ENCODE measurements at regions not wholly inside any gene's neighbourhood (a gene's known extent, or its start where the extent isn't known, plus 50 kb on each side); places are given as distances from the start of the nearest gene placed in this dataset.

GRCh38 chr7:18294411-18294810, 201.1 kb upstream of the HDAC9 start:
- Histone ChIP-seq H3K36me3 (no peaks in the 10 kb centered on the region), H3K4me3 (ENCODE audit: low read depth, low read length) (no peak overlapping the region), H3K27me3 (no peaks in the 10 kb centered on the region), H3K4me1 (peaks cover 2% of the 10 kb centered on the region; the same call in 1 of the 2 replicates), H3K9me3 (no peaks in the 10 kb centered on the region)
- no peak for TF ChIP-seq CTCF (IDR thresholded peaks at IDR 0.05; ENCODE audit: low read depth, low read length)
- no peak for DNase-seq

GRCh38 chr7:18295781-18296423, 199.6 kb upstream of the HDAC9 start:
- H3K4me3 ChIP-seq (ENCODE audit: low read depth, low read length): no peak overlapping the region
- no peak for TF ChIP-seq CTCF (IDR thresholded peaks at IDR 0.05; ENCODE audit: low read depth, low read length)

GRCh38 chr7:18302097-18302496, 193.5 kb upstream of the HDAC9 start:
- DNase-seq: no peak
- no peaks in the 10 kb centered on the region for H3K36me3 ChIP-seq
- no peaks in the 10 kb centered on the region for H3K27me3 ChIP-seq
- H3K9me3 ChIP-seq: no peaks in the 10 kb centered on the region
- TF ChIP-seq CTCF (IDR thresholded peaks at IDR 0.05; ENCODE audit: low read depth, low read length): no peak
- no peaks in the 10 kb centered on the region for H3K4me1 ChIP-seq
- no peak overlapping the region for H3K4me3 ChIP-seq (ENCODE audit: low read depth, low read length)

More at GRCh38 chr7:18295781-18296423, 199.6 kb upstream of the HDAC9 start:
- H3K9me3 ChIP-seq: no peaks in the 10 kb centered on the region
- no peaks in the 10 kb centered on the region for H3K4me1 ChIP-seq
- no peak for DNase-seq
- no peaks in the 10 kb centered on the region for H3K36me3 ChIP-seq
- no peaks in the 10 kb centered on the region for H3K27me3 ChIP-seq

GRCh38 chr7:18305866-18306265, 189.7 kb upstream of the HDAC9 start:
- no peak overlapping the region for H3K4me3 ChIP-seq (ENCODE audit: low read depth, low read length)
- H3K4me1 ChIP-seq: no peaks in the 10 kb centered on the region
- H3K9me3 ChIP-seq: no peaks in the 10 kb centered on the region
- H3K27me3 ChIP-seq: no peaks in the 10 kb centered on the region
- TF ChIP-seq CTCF (IDR thresholded peaks at IDR 0.05; ENCODE audit: low read depth, low read length): no peak
- DNase-seq: no peak
- H3K36me3 ChIP-seq: no peaks in the 10 kb centered on the region

GRCh38 chr7:18306696-18307095, 188.9 kb upstream of the HDAC9 start:
- Histone ChIP-seq H3K4me3 (ENCODE audit: low read depth, low read length) (no peak overlapping the region), H3K4me1 (no peaks in the 10 kb centered on the region), H3K27me3 (no peaks in the 10 kb centered on the region), H3K36me3 (no peaks in the 10 kb centered on the region), H3K9me3 (no peaks in the 10 kb centered on the region)
- DNase-seq: no peak
- TF ChIP-seq CTCF (IDR thresholded peaks at IDR 0.05; ENCODE audit: low read depth, low read length): no peak

- DNase-seq: no peak
Measured at GRCh38 chr7:18308938-18309337, 186.6 kb upstream of the HDAC9 start.

More at GRCh38 chr7:18308938-18309337, 186.6 kb upstream of the HDAC9 start:
- no peaks in the 10 kb centered on the region for H3K27me3 ChIP-seq
- H3K4me1 ChIP-seq: peaks cover 5% of the 10 kb centered on the region
- no peaks in the 10 kb centered on the region for H3K36me3 ChIP-seq
- no peak overlapping the region for H3K4me3 ChIP-seq (ENCODE audit: low read depth, low read length)
- H3K9me3 ChIP-seq: no peaks in the 10 kb centered on the region
- no peak for TF ChIP-seq CTCF (IDR thresholded peaks at IDR 0.05; ENCODE audit: low read depth, low read length)

Measured in BE2C (cell line).